EH (cell line): ENCODE measurements at regions not wholly inside any gene's neighbourhood (a gene's known extent, or its start where the extent isn't known, plus 50 kb on each side); places are given as distances from the start of the nearest gene placed in this dataset.
A peak's percentile ranks its signal among the peaks of the same experiment; 100 is the strongest.
"Not testable (repeated sequence)": the region's sequence is repeated elsewhere in the genome, so short reads cannot be mapped to it uniquely, and the experiment has no call there.

Experiments used
- DNase-seq: peaks from one replicate; pipeline ENCODE4 v3.0.0-alpha.2; 2015; ENCODE audit warnings: low read depth

DNA sequence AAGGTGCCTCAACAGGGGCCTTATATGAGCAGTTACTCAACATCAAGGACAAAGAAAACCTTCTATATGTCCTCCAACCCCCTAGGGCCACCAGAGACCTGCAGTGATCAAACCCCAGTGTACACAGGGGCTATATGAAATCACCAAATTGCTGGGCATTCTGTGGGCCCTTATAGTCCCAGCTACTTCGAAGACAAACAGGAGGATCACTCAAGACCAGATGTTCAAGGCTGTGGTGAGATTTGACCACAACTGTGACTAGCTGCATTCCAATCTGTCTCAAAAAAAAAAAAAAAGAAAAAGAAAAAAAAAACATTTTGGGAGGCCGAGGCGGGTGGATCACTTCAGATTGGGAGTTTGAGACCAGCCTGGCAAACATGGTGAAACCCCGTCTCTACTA lies 51.0 kb upstream of the PRB2 start:
- peak; percentile 1 for DNase-seq

DNA sequence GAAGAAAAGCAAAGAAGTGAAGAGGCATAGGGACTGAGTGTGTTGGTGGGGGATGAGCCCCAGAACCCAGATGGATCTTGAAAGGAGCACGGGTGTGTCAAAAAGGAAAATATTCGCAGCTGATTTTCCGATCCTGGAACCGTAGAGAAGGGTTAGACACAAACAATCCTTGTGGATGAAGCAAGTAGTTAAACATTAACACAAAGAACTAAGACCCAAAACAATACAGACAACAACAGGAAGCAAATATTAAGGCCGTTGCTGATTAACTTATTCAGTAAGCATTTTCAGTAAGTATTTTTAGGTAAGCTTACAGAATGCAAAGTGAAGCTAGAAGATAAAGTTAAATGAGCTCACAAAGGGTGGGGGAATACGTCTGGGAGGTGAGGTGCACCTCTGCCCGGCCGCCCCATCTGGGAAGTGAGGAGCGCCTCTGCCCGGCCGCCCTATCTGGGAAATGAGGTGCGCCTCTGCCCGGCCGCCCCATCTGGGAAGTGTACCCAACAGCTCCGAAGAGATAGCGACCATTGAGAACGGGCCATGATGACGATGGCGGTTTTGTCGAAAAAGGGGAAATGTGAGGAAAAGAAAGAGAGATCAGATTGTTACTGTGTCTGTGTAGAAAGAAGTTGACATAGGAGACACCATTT lies 62.8 kb upstream of the PRB2 start:
- DNase-seq = no peak

GRCh38 chr12:11460343-11461023 lies 65.1 kb upstream of the PRB2 start:
- no peak for DNase-seq

GRCh38 chr12:11461433-11461832 lies 66.1 kb upstream of the PRB2 start:
- no peak for DNase-seq

- no peak for DNase-seq
These were observed 81.7 kb upstream of the PRB2 start for GRCh38 chr12:11477110-11477509.

DNA sequence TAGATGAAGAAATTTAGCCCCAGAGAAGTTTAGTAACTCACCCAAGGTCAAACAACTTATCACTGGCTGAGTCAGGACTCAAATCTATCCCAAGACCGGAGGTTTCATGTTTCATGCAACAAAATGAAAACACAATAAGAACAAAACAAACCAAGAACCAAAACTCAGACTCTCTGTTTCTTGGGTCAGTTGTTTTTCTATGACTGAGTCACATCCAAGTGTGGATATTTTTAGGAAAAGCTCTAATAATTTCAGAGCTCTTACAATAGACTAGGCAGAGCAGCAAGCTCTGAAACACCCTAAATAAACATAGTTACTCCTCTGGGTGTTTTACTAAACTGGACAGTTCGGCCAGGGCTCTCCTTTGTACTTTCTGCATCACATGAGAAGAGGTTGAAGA lies 87.6 kb upstream of the PRB2 start:
- DNase-seq = peak; percentile 49

- DNase-seq = peak; percentile 87
These were observed 91.5 kb upstream of the PRB2 start for GRCh38 chr12:11486623-11487444.

DNA sequence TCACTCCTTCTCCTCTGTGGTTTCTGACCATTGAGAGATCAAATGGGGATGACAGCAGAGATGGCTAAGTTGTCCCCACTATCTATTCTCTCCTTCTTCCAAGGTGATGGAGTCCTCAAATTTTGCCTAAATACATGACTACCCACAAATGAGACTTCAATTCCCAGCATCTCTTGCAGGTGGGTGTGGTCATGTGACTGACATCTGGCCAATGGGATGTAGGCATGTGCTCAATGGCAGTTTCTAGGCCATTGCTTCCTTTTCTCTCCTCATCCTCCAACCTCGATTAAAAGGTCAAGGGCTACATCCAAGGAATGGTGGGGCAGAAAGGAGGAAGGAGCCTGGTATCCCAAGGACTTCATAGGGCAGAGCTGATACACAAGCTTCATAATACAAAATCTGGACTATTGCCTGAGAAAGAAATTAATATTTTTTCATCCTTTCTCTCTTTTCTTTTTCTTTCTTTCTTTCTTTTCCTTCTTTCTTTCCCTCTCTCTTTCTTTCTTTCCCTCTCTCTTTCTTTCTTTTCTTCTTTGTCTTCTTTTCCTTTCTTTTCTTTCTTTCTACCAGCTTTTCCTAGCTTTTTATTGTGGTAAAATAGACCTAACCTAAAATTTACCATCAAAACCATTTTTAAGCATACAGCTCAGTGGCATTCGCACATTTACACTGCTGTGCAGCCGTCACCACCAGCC lies 100.9 kb upstream of the PRB2 start:
- no peak for DNase-seq

- no peak for DNase-seq
These were observed 102.1 kb upstream of the PRB2 start for GRCh38 chr12:11497438-11497837.

DNA sequence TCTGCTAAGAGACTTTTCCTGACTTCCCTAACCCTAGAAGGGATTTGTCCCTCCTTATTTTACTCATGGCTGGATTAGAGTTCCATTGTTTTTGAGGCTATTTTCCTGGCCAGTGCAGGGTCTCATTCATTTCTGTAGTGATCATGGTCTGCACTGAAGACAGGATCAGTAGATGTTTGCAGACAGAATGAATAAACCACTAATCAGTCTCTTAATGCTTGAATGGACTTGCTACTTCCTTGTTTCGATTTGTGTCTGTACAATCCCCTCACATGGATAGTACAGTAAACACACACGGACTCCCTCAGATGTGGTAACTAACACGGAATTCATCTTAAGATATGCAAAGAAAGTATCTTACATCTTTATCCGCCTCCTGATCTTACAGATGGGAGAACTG lies 102.6 kb upstream of the PRB2 start:
- DNase-seq = no peak

DNA sequence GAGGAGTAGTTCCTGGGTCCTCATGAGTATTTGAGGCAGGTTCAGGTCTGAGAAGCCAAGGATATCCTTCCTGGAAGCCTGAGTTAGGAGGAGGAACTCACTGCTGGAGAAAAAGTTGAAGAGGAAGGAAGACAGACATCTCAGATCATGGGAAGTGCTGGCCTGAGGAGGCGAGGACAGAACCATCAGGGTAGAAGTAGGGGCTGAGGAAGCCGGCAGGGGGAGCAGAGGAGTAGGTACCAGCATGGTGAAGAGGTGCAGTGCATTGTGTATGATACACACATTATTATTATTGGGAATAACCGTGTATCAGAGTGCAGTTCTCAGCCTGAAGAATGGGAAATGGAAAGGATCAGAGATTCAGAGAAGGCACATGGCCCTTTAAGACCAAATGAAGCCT lies 103.2 kb upstream of the PRB2 start:
- not testable (repeated sequence) for DNase-seq

DNA sequence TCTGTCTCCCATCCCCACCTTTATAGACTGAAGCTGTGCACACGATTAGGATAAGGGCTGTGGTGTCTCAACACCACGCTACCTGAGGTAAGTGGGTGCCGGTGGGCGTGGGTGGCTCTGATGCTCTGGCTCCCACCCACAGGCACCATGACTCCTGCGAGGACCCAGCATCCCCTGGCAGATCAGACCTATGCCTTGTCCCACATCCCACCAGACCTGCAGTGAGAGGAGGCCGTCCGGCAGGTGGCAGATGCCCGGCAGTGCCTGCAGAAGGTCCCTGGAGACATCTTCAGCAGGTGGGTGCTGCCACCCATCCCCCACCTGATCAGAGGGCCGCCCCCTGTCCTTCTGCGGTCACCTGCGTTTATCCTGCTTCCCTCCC lies 104.4 kb upstream of the PRB2 start:
- DNase-seq = no peak

DNA sequence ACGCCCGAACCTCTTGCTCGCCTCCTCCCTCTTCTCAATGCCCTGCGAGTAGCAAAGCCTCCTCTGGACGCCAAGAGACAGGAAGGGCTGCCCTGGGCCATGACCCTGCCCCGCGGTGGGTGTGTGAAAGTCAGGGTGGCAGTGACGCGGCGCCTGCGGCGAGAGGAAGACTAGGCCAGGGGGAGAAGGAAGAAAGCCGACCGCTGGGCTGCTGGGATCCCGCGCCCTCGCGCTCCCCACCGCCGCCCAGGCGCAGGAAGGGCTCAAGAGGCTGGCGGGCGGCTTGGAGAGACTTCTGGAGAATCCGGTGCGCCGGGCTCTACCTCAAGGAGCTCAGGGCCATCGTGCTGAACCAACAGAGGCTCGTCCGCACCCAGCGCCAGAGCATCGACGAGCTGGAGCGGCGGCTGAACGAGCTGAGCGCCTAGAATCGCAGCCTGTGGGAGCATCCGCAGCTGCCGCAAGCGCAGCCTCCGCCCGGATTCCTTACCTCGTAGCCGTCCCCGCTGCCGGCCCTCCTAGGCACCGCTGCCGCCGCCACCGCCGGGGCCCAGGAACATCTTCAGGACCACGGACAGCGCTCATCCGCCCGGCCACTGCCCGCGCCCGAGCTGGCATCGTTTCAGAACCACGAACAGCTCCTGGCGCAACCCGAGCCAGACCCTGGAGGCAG lies 105.0 kb upstream of the PRB2 start:
- peak; percentile 62 for DNase-seq

DNA sequence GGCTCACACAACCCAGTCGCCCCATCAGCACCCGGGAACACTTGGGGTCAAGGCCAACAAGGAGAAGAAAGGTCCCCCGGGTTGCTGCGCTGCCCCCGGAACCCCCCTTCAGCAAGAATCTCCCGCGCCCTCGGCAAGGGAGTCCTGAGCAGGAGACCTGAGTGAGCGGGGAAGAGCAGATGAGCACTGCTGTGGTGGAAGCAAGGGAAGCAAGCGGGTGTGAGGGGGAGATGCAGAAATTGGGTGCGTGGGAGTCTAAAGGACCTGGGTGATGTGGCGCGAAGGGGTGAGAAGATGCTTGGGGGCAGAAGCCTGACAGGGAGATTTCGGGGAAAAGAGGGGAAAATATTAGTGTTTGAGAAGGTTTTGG lies 105.5 kb upstream of the PRB2 start:
- no peak for DNase-seq

GRCh38 chr12:11508699-11509098 lies 113.3 kb upstream of the PRB2 start:
- peak; percentile 46 for DNase-seq

- no peak for DNase-seq
These were observed 114.0 kb upstream of the PRB2 start for GRCh38 chr12:11509326-11509725.

DNA sequence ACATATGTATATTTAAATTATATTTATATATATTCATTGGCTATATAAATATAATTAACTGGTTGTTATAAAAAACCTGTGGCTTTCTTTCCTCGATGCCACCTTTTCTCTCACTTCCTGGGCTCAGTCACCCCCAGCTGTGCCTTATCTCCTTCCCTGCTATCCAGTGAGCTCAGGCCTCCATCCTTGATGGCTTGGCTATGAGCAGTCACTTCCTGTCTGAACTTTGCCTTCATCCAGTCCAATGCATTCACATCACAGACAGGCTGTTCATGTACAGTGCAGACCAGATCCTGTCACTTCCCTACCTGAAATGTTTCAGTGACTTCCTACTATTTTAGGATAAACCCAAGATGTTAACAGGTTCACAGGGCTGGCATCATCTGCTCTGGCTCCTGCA lies 115.3 kb upstream of the PRB2 start:
- peak; percentile 1 for DNase-seq

GRCh38 chr12:11513288-11513687 lies 117.9 kb upstream of the PRB2 start:
- peak; percentile 21 for DNase-seq

DNA sequence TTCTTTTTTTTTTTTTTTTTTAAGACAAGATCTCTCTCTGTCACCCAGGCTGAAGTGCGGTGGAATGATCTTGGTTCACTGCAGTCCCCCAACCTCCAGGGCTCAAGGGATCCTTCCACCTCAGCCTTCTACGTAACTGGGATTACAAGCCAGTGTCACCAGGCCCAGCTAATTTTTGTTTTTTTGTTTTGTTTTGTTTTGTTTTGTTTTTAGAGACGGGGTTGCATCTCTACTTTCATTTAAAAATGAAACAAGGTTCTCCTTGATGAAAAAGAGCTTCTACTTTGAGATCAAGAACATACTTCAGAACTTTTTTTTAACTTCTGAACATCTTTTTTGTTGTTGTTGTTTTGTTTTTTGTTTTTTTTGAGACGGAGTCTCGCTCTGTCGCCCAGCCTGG lies 121.7 kb upstream of the PRB2 start:
- no peak for DNase-seq

DNA sequence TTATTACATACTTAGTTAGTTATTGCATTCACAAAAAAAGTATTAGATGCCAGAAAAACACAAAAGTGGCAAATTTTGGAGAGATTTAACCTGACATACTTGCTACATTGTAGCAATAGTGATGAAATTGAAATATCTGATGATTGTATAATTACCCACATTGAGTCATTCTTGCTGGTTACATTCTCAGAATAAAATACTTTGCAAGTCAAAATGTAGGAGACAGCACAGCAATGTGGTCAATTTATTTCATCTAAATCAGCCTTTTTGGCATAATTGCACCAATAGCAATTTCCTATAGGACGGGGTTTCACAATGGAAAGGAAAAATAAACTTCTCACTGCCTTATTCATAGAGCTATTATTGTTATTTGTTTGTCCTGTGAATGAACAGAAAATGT lies 125.0 kb upstream of the ETV6 start:
- no peak for DNase-seq

GRCh38 chr12:11534064-11534463 lies 115.4 kb upstream of the ETV6 start:
- no peak for DNase-seq

DNA sequence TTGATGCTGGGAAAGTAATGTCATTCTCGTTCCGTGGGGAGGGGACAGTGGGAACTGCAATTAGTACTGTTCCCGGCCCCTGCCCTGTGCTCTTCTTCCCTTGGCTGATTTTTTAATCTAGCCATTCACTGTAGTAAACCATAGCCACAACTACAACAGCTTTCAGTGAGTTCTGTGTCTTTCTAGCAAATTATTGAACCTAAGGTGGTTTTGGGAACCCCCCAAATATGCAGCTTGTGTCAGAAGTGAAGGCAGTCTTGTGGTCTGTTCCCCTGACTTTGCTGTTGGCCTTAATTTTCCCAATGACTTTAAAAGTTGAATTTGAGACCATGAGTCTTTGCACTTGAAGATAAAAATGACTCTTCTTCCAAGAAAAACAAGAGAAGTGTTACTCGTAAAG lies 114.3 kb upstream of the ETV6 start:
- no peak for DNase-seq
